A673 (cell line): ENCODE measurements at regions not wholly inside any gene's neighbourhood (a gene's known extent, or its start where the extent isn't known, plus 50 kb on each side); places are given as distances from the start of the nearest gene placed in this dataset.

ENCODE experiments used
- EZH2 ChIP-seq: fragments of 200-600 bp; sonication (generic); IDR thresholded peaks from 2 replicates; pipeline ENCODE4 v1.6.1; 2017; ENCODE audit warnings: borderline replicate concordance, low read depth, mild to moderate bottlenecking, mixed read lengths, antibody characterized with exemption, low read length; ENCODE audit not compliant: poor library complexity, severe bottlenecking
- TF ChIP-seq, protein P1 (sequence below): fragments of 300-800, 200-600 bp; sonication (generic); conservative IDR thresholded peaks from 2 replicates; pipeline ENCODE4 v1.5.1; 2017; ENCODE audit warnings: low read depth, mild to moderate bottlenecking, antibody characterized with exemption, low read length, moderate library complexity, mixed read lengths

DNA sequence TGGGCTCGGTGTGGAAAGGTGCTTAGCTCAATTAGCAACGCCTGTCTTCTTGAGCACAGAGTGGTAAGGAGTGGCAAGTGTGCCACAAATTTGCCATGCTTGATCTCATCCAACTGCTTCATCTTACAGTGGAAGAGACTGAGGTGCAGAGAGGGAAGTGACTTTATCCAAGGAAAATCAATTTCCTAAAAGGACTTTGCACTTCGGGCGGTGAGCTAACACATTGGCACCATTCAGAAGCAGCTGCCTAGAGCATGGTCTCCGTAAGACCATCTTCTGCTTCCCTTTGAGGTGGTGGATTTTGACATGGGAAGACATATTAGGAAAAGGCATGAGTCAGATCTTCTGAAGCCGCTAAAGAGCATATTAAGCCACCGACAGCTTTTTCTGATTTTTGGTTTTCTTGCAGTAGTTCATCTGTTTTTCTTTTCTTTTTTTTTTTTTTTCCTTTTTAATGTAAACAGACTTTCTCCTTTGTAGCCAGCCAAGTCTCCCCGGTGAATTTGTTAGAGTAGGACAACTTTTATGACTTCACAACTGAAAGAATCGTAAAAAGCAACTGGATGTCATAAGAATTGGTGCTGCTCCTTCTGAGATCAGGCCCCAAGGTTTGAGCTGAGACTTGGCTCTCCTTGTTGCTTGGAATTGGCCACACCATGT is 273.2 kb downstream of the CDC5L start:
- TF ChIP-seq, protein P1, sequence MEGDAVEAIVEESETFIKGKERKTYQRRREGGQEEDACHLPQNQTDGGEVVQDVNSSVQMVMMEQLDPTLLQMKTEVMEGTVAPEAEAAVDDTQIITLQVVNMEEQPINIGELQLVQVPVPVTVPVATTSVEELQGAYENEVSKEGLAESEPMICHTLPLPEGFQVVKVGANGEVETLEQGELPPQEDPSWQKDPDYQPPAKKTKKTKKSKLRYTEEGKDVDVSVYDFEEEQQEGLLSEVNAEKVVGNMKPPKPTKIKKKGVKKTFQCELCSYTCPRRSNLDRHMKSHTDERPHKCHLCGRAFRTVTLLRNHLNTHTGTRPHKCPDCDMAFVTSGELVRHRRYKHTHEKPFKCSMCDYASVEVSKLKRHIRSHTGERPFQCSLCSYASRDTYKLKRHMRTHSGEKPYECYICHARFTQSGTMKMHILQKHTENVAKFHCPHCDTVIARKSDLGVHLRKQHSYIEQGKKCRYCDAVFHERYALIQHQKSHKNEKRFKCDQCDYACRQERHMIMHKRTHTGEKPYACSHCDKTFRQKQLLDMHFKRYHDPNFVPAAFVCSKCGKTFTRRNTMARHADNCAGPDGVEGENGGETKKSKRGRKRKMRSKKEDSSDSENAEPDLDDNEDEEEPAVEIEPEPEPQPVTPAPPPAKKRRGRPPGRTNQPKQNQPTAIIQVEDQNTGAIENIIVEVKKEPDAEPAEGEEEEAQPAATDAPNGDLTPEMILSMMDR: no peak
- no peak for TF ChIP-seq EZH2
